GM19043 (cell line): ENCODE measurements at regions not wholly inside any gene's neighbourhood (a gene's known extent, or its start where the extent isn't known, plus 50 kb on each side); places are given as distances from the start of the nearest gene placed in this dataset.
"Not testable (repeated sequence)": the region's sequence is repeated elsewhere in the genome, so short reads cannot be mapped to it uniquely, and the experiment has no call there.

Experiments used
- ATAC-seq: cut with Tn5 transposase; IDR thresholded peaks from one replicate; pipeline ENCODE4 v1.9.1; 2021; ENCODE audit warnings: low read depth; ENCODE audit not compliant: unreplicated experiment

DNA sequence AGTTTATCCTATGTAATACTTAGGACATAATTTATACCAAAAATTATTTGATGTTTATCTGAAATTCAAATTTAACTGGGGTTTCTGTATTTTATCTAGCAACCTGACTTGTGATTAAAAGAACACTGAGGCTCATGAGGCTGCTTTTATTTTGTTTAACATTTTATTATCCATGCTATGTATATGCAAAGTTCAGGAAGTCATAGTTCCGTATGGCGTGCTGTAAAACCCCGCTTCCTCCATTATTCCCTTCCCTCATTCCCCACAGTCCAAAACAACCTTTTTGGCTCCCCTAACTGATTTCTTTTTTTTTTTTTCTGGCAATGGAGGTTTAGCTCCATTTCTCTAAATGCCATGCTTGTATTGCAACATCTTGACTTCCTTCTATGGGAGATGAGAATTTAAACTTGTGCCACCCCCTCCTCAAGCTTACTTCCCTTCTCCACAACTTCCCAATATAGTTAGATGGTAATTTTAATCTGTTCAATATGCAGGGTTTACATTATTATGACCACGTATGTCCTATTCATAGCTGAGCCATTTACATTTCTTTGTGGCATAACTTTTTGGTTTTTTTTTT, 138.0 kb upstream of the DNAH14 start:
- ATAC-seq = no peak

DNA sequence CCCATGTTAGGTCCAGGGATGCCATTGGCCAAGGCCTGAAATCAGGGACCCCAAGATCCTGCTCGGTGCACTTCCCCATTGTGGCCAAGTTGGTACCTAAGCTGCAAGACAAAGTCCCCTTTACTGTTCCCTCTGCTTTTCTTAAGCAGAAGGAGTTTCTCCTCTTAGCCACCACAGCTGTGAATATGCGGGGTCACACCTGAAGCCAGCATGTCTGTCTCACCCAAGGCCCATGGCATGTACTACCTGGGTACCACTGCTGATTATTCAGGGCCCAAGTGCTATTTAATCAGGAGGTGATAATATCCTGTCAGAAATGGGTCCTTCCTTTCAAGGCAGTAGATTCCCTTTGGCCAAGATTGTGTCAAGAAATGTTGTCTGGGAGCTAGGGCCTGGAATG, 133.9 kb upstream of the DNAH14 start:
- no peak for ATAC-seq

- ATAC-seq = no peak
Measured at GRCh38 chr1:224799083-224799482, 130.4 kb upstream of the DNAH14 start.

DNA sequence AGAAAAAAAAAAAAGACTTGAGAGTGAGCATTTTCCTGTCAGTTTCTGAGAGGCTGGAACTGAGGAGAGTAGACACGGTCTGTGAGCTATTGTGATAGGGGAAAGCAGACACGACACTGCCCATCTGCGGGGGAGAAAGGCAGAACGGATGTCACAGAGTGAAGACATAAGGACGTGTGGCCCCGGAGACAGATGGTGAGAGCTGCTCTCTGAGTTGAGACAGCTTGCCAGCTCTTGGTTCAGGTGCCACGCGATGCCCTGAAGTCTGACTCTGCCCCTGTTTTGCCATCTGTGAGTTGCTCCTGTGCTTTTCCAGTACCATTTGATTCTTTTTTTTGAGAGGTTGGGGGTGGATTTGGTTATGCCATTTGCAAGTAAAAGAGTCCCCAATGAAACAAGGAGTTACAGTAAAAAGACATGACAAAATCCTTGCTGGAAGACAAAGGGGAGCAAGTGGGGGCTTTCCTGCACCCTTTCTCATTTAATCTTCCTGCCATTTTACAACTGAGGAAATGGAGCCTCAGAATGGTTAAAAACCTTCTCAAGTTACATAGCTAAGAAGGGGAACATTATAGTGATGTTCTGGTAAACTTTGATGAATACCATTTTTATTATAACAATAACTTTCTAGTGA, 128.9 kb upstream of the DNAH14 start:
- no peak for ATAC-seq

DNA sequence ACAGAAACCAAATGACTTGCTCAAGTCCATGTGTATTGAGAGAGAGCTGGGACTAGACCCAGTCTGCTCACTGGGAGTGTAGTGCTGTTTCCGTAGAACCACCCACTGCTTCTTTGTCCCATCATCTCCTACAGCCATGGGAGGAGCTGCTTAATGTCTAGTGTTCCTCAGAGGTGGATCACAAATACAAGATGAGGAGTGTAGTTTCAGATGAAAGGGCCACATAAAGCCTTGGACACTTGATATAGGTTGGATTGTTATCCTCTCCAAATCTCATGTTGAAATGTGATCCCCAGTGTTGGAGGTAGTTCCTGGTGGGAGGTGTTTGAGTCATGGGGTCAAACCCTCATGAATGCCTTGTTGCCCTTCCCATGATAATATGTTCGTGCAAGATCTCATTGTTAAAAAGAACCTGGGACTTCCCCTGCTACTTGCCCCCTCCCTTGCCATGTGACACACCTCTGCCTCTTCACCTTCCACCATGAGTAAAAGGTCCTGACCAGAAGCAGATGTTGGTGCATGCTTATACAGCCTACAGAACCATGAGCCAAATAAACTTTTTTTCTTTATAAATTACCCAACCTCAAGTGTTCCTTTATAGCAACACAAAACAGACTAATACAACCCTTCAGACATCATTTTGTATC, 127.5 kb upstream of the DNAH14 start:
- no peak for ATAC-seq

GRCh38 chr1:224802617-224803016, 126.9 kb upstream of the DNAH14 start:
- no peak for ATAC-seq

GRCh38 chr1:224804220-224804619, 125.3 kb upstream of the DNAH14 start:
- ATAC-seq = no peak

DNA sequence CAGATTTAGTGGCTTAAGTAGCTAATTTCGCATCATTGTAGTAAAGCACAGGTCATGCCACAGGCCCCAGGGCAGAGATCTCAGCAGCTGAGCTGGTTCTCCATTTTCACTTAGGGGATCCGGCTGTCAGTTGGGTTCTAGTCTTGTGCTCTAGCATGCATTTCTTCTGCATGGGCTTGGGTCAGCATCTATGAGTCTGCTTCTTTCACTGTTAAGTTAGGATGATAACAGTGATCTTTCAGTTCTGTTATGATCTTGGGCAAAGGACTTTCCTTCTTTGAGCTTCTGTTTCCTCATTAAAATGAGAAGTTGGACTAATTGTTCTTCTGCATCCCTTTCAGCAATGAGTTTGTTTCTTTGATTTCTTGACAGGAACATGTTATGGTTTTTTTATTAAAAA, 123.6 kb upstream of the DNAH14 start:
- no peak for ATAC-seq

GRCh38 chr1:224809137-224809536, 120.3 kb upstream of the DNAH14 start:
- ATAC-seq = no peak

GRCh38 chr1:224809613-224810012, 119.9 kb upstream of the DNAH14 start:
- ATAC-seq = no peak

DNA sequence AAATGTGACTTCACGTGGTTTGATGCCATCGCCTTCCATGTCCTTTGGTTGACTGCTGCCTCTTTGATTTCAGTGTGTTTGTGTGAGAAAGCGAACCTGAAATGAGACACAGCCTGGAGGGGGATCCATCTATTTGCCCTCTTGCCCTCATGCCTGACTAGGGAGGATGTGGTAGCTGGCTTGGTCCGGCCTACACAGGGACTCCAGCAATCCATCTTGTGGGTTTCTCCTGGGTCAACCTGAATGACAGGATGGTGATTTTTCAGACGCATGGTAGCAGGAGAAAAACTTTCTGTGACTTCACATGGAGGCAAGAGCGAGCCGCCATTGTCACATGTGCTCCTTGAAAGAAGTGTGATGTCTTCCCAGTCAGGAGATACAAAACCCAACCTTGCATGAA, 117.9 kb upstream of the DNAH14 start:
- ATAC-seq = no peak

GRCh38 chr1:224815647-224816046, 113.8 kb upstream of the DNAH14 start:
- no peak for ATAC-seq

DNA sequence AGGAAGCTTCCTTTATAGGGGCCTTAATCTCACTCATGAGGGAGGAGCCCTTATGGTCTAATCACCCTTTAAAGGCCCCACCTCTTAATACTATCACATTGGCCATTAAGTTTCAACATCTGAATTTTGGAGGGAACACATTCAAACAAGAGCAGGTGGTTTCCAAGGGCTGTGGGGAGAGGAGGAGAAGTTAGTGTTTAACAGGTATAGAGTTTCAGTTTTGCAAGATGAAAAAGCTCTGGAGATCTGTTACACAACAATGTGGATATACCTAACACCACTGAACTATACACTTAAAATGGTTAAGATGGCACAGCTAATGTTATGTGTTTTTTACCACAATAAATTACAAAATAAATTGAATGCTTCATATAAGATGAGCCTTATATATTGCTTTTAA, 113.4 kb upstream of the DNAH14 start:
- ATAC-seq = no peak

- no peak for ATAC-seq
Measured at GRCh38 chr1:224817382-224817781, 112.1 kb upstream of the DNAH14 start.

GRCh38 chr1:224819861-224820260, 109.6 kb upstream of the DNAH14 start:
- ATAC-seq = no peak

- ATAC-seq = no peak
Measured at GRCh38 chr1:224820341-224820740, 109.1 kb upstream of the DNAH14 start.

DNA sequence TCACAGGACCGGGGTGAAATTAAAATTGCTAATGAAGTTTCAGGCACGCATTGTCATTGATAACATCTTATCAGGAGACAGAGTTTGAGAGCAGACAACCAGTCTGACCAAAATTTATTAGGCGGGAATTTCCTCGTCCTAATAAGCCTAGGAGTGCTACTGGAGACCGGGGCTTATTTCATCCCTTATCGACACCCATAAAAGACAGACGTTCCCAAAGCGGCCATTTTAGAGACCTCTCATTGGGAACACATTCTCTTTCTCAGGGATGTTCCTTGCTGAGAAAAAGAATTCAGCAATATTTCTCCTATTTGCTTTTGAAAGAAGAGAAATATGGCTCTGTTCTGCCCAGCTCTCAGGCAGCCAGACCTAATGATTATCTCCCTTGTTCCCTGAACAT, 107.7 kb upstream of the DNAH14 start:
- not testable (repeated sequence) for ATAC-seq

DNA sequence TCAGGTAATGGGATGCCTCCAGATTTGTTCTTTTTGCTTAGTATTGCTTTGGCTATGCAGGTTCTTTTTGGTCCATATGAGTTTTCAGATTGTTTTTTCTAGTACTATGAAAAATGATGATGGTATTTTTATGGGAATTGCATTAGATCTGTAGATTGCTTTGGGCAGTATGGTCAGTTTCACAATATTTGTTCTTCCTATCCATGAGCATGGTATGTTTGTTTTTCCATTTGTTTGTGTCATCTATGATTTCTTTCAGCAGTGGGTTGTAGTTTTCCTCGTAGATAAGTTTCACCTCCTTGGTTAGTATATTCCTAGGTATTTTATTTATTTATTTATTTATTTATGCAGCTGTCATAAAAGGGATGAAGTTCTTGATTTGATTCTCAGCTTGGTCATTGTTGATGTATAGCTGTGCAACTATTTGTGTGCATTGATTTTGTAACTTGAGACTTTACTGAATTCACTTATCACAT, 103.9 kb upstream of the DNAH14 start:
- no peak for ATAC-seq

- no peak for ATAC-seq
Measured at GRCh38 chr1:224828691-224829090, 100.8 kb upstream of the DNAH14 start.

GRCh38 chr1:224831501-224831900, 98.0 kb upstream of the DNAH14 start:
- ATAC-seq = no peak

GRCh38 chr1:224839648-224840300, 89.7 kb upstream of the DNAH14 start:
- not testable (repeated sequence) for ATAC-seq

DNA sequence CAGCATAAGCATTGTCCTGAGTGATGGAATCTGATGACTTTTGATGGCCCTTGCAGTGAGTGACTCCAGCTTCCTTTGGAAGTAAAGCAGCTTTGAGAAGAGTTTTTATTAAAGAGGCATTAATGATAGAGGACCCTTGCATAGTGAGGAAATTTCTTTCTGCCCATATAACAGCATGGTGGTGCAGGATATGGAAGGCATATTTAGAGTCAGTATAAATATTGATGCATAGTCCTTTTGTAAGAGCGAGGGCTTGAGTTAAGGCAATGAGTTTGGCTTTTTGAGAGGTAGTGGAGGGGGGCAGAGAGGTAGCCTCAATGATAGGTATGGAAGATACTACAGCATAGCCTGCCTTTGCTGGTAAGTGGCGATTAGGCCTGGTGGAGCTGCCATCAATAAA, 87.7 kb upstream of the DNAH14 start:
- not testable (repeated sequence) for ATAC-seq
